ENCODE measurements at regions not wholly inside any gene's neighbourhood (a gene's known extent, or its start where the extent isn't known, plus 50 kb on each side); places are given as distances from the start of the nearest gene placed in this dataset.

GRCh38 chr18:39840406-39840805 is 2114.6 kb upstream of the PIK3C3 start:
- Histone ChIP-seq H3K9me2 (replicated peaks; ENCODE audit: control insufficient read depth, low read length) (no peaks in the 10 kb centered on the region), H4K20me1 (ENCODE audit: control insufficient read depth, insufficient read depth, low read depth, low read length) (no peaks in the 10 kb centered on the region), H3K4me2 (ENCODE audit: low read length) (no peak overlapping the region), H3K9me3 (ENCODE audit: control insufficient read depth, insufficient read depth, low read length) (peaks cover 4% of the 10 kb centered on the region; the same call in 1 of the 2 replicates), H3K4me1 (ENCODE audit: control insufficient read depth, low read length) (no peaks in the 10 kb centered on the region), H3K27ac (ENCODE audit: low read depth, low read length) (no peak overlapping the region), H3K4me3 (ENCODE audit: low read length) (no peak overlapping the region), H3F3A (ENCODE audit: control insufficient read depth, insufficient read depth) (no peaks in the 10 kb centered on the region), H3K79me2 (ENCODE audit: control insufficient read depth, low read length) (no peaks in the 10 kb centered on the region), H3K27me3 (ENCODE audit: control insufficient read depth, low read length) (no peaks in the 10 kb centered on the region), H3K36me3 (ENCODE audit: control insufficient read depth, low read length) (no peaks in the 10 kb centered on the region)
- no peak for TF ChIP-seq EZH2phosphoT487 (IDR thresholded peaks at IDR 0.05; ENCODE audit: borderline replicate concordance, low read length)
- TF ChIP-seq, protein P1, sequence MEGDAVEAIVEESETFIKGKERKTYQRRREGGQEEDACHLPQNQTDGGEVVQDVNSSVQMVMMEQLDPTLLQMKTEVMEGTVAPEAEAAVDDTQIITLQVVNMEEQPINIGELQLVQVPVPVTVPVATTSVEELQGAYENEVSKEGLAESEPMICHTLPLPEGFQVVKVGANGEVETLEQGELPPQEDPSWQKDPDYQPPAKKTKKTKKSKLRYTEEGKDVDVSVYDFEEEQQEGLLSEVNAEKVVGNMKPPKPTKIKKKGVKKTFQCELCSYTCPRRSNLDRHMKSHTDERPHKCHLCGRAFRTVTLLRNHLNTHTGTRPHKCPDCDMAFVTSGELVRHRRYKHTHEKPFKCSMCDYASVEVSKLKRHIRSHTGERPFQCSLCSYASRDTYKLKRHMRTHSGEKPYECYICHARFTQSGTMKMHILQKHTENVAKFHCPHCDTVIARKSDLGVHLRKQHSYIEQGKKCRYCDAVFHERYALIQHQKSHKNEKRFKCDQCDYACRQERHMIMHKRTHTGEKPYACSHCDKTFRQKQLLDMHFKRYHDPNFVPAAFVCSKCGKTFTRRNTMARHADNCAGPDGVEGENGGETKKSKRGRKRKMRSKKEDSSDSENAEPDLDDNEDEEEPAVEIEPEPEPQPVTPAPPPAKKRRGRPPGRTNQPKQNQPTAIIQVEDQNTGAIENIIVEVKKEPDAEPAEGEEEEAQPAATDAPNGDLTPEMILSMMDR (IDR thresholded peaks at IDR 0.05; ENCODE audit: low read depth, low read length, poor library complexity, severe bottlenecking) = no peak

DNA sequence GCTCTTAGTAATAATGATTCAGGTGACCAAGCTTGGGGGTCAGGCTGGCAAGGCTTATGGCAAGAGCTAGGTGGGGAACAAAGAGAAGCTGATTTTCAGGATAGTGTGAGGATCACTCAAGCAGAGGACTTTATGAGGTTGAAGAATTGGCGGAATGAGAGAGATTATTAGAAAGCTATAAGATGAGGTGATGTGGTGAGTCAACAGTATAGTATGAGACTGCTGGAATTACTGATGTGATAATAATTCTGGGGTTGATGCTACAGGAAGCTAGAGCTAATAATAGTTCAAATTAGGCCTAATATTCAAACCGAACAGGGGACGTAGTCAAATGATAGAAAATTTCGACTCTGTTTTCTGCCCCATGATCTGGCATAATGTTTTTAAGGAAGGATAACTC is 2115.3 kb upstream of the PIK3C3 start:
- H3K36me3 ChIP-seq (ENCODE audit: control insufficient read depth, low read length) = no peaks in the 10 kb centered on the region
- H3K4me1 ChIP-seq (ENCODE audit: control insufficient read depth, low read length) = no peaks in the 10 kb centered on the region
- no peak overlapping the region for H3K27ac ChIP-seq (ENCODE audit: low read depth, low read length)
- H3K4me3 ChIP-seq (ENCODE audit: low read length) = no peak overlapping the region
- peaks cover 4% of the 10 kb centered on the region; the same call in 1 of the 2 replicates for H3K9me3 ChIP-seq (ENCODE audit: control insufficient read depth, insufficient read depth, low read length)
- no peak for TF ChIP-seq EZH2phosphoT487 (IDR thresholded peaks at IDR 0.05; ENCODE audit: borderline replicate concordance, low read length)
- TF ChIP-seq, protein P1 (IDR thresholded peaks at IDR 0.05; ENCODE audit: low read depth, low read length, poor library complexity, severe bottlenecking) = no peak
- no peak overlapping the region for H3K4me2 ChIP-seq (ENCODE audit: low read length)
- no peaks in the 10 kb centered on the region for H3K27me3 ChIP-seq (ENCODE audit: control insufficient read depth, low read length)
- H3K9me2 ChIP-seq (replicated peaks; ENCODE audit: control insufficient read depth, low read length) = no peaks in the 10 kb centered on the region
- H4K20me1 ChIP-seq (ENCODE audit: control insufficient read depth, insufficient read depth, low read depth, low read length) = no peaks in the 10 kb centered on the region
- no peaks in the 10 kb centered on the region for H3K79me2 ChIP-seq (ENCODE audit: control insufficient read depth, low read length)
- H3F3A ChIP-seq (ENCODE audit: control insufficient read depth, insufficient read depth) = no peaks in the 10 kb centered on the region

GRCh38 chr18:39838831-39839230 is 2116.2 kb upstream of the PIK3C3 start:
- Histone ChIP-seq H3K9me2 (replicated peaks; ENCODE audit: control insufficient read depth, low read length) (no peaks in the 10 kb centered on the region), H3K27me3 (ENCODE audit: control insufficient read depth, low read length) (no peaks in the 10 kb centered on the region), H3K27ac (ENCODE audit: low read depth, low read length) (no peak overlapping the region), H3K4me3 (ENCODE audit: low read length) (no peak overlapping the region), H3K4me2 (ENCODE audit: low read length) (no peak overlapping the region), H3K79me2 (ENCODE audit: control insufficient read depth, low read length) (no peaks in the 10 kb centered on the region), H3K9me3 (ENCODE audit: control insufficient read depth, insufficient read depth, low read length) (peaks cover 4% of the 10 kb centered on the region; the same call in 1 of the 2 replicates), H3K36me3 (ENCODE audit: control insufficient read depth, low read length) (no peaks in the 10 kb centered on the region), H4K20me1 (ENCODE audit: control insufficient read depth, insufficient read depth, low read depth, low read length) (no peaks in the 10 kb centered on the region), H3K4me1 (ENCODE audit: control insufficient read depth, low read length) (no peaks in the 10 kb centered on the region), H3F3A (ENCODE audit: control insufficient read depth, insufficient read depth) (no peaks in the 10 kb centered on the region)
- TF ChIP-seq, protein P1 (IDR thresholded peaks at IDR 0.05; ENCODE audit: low read depth, low read length, poor library complexity, severe bottlenecking) = no peak
- no peak for TF ChIP-seq EZH2phosphoT487 (IDR thresholded peaks at IDR 0.05; ENCODE audit: borderline replicate concordance, low read length)

All from DOHH2 (cell line).